HL-60 (cell line): ENCODE measurements at regions not wholly inside any gene's neighbourhood (a gene's known extent, or its start where the extent isn't known, plus 50 kb on each side); places are given as distances from the start of the nearest gene placed in this dataset.

Experiments used
- CTCF ChIP-seq: IDR thresholded peaks from one replicate; pipeline ENCODE4 v1.5.1; 2011; ENCODE audit warnings: low read length, control low read depth, inconsistent platforms; ENCODE audit not compliant: insufficient read depth
- GABPA ChIP-seq: IDR thresholded peaks from 2 replicates; pipeline ENCODE4 v1.6.1; 2012; ENCODE audit warnings: low read depth
- POLR2AphosphoS5 ChIP-seq: IDR thresholded peaks from 2 replicates; pipeline ENCODE4 v1.6.1; 2012; ENCODE audit warnings: low read depth
- SPI1 ChIP-seq: IDR thresholded peaks from 2 replicates; pipeline ENCODE4 v1.6.1; 2012; ENCODE audit warnings: low read depth, mild to moderate bottlenecking, borderline replicate concordance
- TF ChIP-seq, protein P1 (sequence below): IDR thresholded peaks from 2 replicates; pipeline ENCODE4 v1.6.1; 2012; ENCODE audit warnings: low read depth; ENCODE audit not compliant: insufficient replicate concordance

GRCh38 chr1:24999426-24999825 is 69.3 kb upstream of the RUNX3 start:
- TF ChIP-seq CTCF (no peak), POLR2AphosphoS5 (no peak), GABPA (no peak), SPI1 (no peak)
- TF ChIP-seq, protein P1, sequence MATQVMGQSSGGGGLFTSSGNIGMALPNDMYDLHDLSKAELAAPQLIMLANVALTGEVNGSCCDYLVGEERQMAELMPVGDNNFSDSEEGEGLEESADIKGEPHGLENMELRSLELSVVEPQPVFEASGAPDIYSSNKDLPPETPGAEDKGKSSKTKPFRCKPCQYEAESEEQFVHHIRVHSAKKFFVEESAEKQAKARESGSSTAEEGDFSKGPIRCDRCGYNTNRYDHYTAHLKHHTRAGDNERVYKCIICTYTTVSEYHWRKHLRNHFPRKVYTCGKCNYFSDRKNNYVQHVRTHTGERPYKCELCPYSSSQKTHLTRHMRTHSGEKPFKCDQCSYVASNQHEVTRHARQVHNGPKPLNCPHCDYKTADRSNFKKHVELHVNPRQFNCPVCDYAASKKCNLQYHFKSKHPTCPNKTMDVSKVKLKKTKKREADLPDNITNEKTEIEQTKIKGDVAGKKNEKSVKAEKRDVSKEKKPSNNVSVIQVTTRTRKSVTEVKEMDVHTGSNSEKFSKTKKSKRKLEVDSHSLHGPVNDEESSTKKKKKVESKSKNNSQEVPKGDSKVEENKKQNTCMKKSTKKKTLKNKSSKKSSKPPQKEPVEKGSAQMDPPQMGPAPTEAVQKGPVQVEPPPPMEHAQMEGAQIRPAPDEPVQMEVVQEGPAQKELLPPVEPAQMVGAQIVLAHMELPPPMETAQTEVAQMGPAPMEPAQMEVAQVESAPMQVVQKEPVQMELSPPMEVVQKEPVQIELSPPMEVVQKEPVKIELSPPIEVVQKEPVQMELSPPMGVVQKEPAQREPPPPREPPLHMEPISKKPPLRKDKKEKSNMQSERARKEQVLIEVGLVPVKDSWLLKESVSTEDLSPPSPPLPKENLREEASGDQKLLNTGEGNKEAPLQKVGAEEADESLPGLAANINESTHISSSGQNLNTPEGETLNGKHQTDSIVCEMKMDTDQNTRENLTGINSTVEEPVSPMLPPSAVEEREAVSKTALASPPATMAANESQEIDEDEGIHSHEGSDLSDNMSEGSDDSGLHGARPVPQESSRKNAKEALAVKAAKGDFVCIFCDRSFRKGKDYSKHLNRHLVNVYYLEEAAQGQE = no peak
